GM23338 (cell line): ENCODE measurements at regions not wholly inside any gene's neighbourhood (a gene's known extent, or its start where the extent isn't known, plus 50 kb on each side); places are given as distances from the start of the nearest gene placed in this dataset.

ENCODE experiments used
- ATAC-seq: fragments of 200-7000 bp; cut with Tn5 transposase; 3 replicates; pipeline ENCODE4 v1.9.1; 2020
- DNase-seq: peaks from one replicate; pipeline ENCODE4 v3.0.0-alpha.2; 2015; ENCODE audit warnings: low spot score
- H2AFZ ChIP-seq: fragments of 200-600 bp; sonication (generic); 2 replicates; pipeline ENCODE4 v1.8.0; 2016; ENCODE audit warnings: antibody characterized with exemption, mild to moderate bottlenecking, moderate library complexity
- H3F3A ChIP-seq: fragments of 200-600 bp; sonication (generic); replicated peaks from 2 replicates; pipeline ENCODE4 v1.8.0; 2017; ENCODE audit warnings: antibody characterized with exemption, mixed run types, low read depth
- H3K27ac ChIP-seq: fragments of 200-600 bp; sonication (generic); 2 replicates; pipeline ENCODE4 v1.6.1; 2016; ENCODE audit warnings: low read depth
- H3K27me3 ChIP-seq: fragments of 200-600 bp; sonication (generic); 2 replicates; pipeline ENCODE4 v1.8.0; 2016; ENCODE audit warnings: mild to moderate bottlenecking, mixed run types, moderate library complexity; ENCODE audit not compliant: insufficient read depth
- H3K36me3 ChIP-seq: fragments of 200-600 bp; sonication (generic); 2 replicates; pipeline ENCODE4 v1.8.0; 2016; ENCODE audit warnings: mild to moderate bottlenecking; ENCODE audit not compliant: insufficient read depth
- H3K4me1 ChIP-seq: fragments of 200-600 bp; sonication (generic); 2 replicates; pipeline ENCODE4 v1.8.0; 2016; ENCODE audit warnings: mild to moderate bottlenecking, moderate library complexity; ENCODE audit not compliant: insufficient read depth
- H3K4me2 ChIP-seq: fragments of 200-600 bp; sonication (generic); 2 replicates; pipeline ENCODE4 v1.7.1; 2017; ENCODE audit warnings: mixed run types
- H3K4me3 ChIP-seq: fragments of 200-600 bp; sonication (generic); 2 replicates; pipeline ENCODE4 v1.6.1; 2016; ENCODE audit warnings: mixed run types
- H3K79me2 ChIP-seq: fragments of 200-600 bp; sonication (generic); replicated peaks from 2 replicates; pipeline ENCODE4 v1.8.0; 2017; ENCODE audit warnings: mild to moderate bottlenecking; ENCODE audit not compliant: insufficient read depth
- H3K9me2 ChIP-seq: fragments of 200-600 bp; sonication (generic); 2 replicates; pipeline ENCODE4 v1.8.0; 2017; ENCODE audit not compliant: insufficient read depth
- H4K20me1 ChIP-seq: fragments of 200-600 bp; sonication (generic); replicated peaks from 2 replicates; pipeline ENCODE4 v1.8.0; 2017; ENCODE audit warnings: mild to moderate bottlenecking; ENCODE audit not compliant: insufficient read depth
- H3K27ac Mint-ChIP-seq: 2 replicates; pipeline ENCODE4 v1.8.0; 2020; ENCODE audit warnings: inconsistent platforms, mild to moderate bottlenecking, moderate library complexity, mixed read lengths
- H3K27me3 Mint-ChIP-seq: 3 replicates; pipeline ENCODE4 v1.8.0; 2022; ENCODE audit warnings: low read depth, mild to moderate bottlenecking, moderate library complexity, mixed read lengths, inconsistent platforms; ENCODE audit not compliant: insufficient read depth, poor library complexity
- H3K36me3 Mint-ChIP-seq: 3 replicates; pipeline ENCODE4 v1.8.0; 2021; ENCODE audit warnings: low read depth, mild to moderate bottlenecking, inconsistent platforms, moderate library complexity, mixed read lengths
- H3K4me1 Mint-ChIP-seq: 3 replicates; pipeline ENCODE4 v1.8.0; 2020; ENCODE audit warnings: mild to moderate bottlenecking, inconsistent platforms, mixed read lengths
- H3K4me3 Mint-ChIP-seq: 3 replicates; pipeline ENCODE4 v1.8.0; 2021; ENCODE audit warnings: moderate library complexity, mild to moderate bottlenecking, inconsistent platforms, mixed read lengths
- H3K9me3 Mint-ChIP-seq: 3 replicates; pipeline ENCODE4 v1.8.0; 2020; ENCODE audit warnings: moderate library complexity, mild to moderate bottlenecking, inconsistent platforms, mixed read lengths
- CREB1 ChIP-seq: fragments of 250-450 bp; sonication (Bioruptor Pico); IDR thresholded peaks from 2 replicates; pipeline ENCODE4 v1.5.0; 2020; ENCODE audit warnings: low read depth, mild to moderate bottlenecking, moderate library complexity
- EZH2 ChIP-seq: fragments of 200-600 bp; sonication (generic); IDR thresholded peaks from one replicate; pipeline ENCODE4 v1.8.0; 2017; ENCODE audit warnings: antibody characterized with exemption, mild to moderate bottlenecking, low read depth; ENCODE audit not compliant: unreplicated experiment
- JUNB ChIP-seq: IDR thresholded peaks from one replicate; pipeline ENCODE4 v1.6.1; 2016; ENCODE audit warnings: antibody characterized with exemption; ENCODE audit not compliant: unreplicated experiment
- STAT1 ChIP-seq: IDR thresholded peaks from one replicate; pipeline ENCODE4 v1.6.1; 2016; ENCODE audit warnings: antibody characterized with exemption; ENCODE audit not compliant: unreplicated experiment
- ZNF114 ChIP-seq: fragments of 250-450 bp; sonication (Bioruptor Pico); IDR thresholded peaks from 2 replicates; pipeline ENCODE4 v1.5.0; 2020; ENCODE audit warnings: mild to moderate bottlenecking, moderate library complexity
- ZNF331 ChIP-seq: fragments of 250-450 bp; sonication (Bioruptor Pico); IDR thresholded peaks from 2 replicates; pipeline ENCODE4 v1.5.0; 2020; ENCODE audit warnings: low read depth, mild to moderate bottlenecking, moderate library complexity
- TF ChIP-seq, protein P1 (sequence below): fragments of 250-450 bp; sonication (Bioruptor Pico); IDR thresholded peaks from 2 replicates; pipeline ENCODE4 v1.5.0; 2020; ENCODE audit warnings: mild to moderate bottlenecking, moderate library complexity
- TF ChIP-seq, protein P2 (sequence below): IDR thresholded peaks from one replicate; pipeline ENCODE4 v1.6.1; 2018; ENCODE audit warnings: antibody characterized with exemption; ENCODE audit not compliant: unreplicated experiment
- TF ChIP-seq, protein P3 (sequence below): IDR thresholded peaks from 2 replicates; pipeline ENCODE4 v1.6.1; 2016; ENCODE audit warnings: antibody characterized with exemption
- TF ChIP-seq, protein P4 (sequence below), 2 experiments: fragments of 200-600 bp in 1 of 2; sonication (generic) in 1 of 2; conservative IDR thresholded peaks; 2 replicates each; pipeline versions ENCODE4 v1.5.1 to v1.6.1; 2016 to 2017; ENCODE audit warnings: antibody characterized with exemption in 2 of 2, low read depth in 2 of 2, mild to moderate bottlenecking in 2 of 2, moderate library complexity in 1 of 2

DNA sequence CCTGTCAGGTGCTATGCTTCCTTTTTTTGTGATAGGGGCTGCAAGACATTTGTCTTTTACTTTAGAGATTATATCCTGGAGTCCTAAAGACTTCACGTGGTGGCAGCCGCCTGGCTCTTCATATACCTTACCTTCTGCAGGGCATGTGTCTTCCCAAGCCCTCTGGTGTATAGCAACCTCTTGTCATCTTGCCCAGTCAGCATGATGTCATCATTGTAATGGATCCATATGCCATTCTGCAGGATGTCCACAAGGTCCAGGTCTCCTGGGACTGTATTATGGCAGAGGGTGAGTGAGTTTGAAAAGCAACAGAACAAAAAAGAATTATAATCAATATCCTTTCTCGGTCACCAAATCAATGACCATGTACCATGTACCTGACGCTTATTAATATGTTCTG is 82.2 kb upstream of the SCOC start:
- H3F3A ChIP-seq, result peaks cover 20% of the 10 kb centered on the region
- no peaks in the 10 kb centered on the region for H3K27me3 ChIP-seq
- 0 out of 3 replicates have a peak, but pooled peaks cover 3% of the 10 kb centered on the region for H3K4me1 Mint-ChIP-seq
- no peaks in the 10 kb centered on the region for H3K79me2 ChIP-seq
- H3K4me3 Mint-ChIP-seq, result no peak overlapping the region
- no peak overlapping the region for H3K4me2 ChIP-seq
- H3K4me3 ChIP-seq, result no peak overlapping the region
- H4K20me1 ChIP-seq, result no peaks in the 10 kb centered on the region
- peaks cover 2% of the 10 kb centered on the region for H3K27me3 Mint-ChIP-seq
- TF ChIP-seq EZH2, result no peak
- TF ChIP-seq, protein P1, sequence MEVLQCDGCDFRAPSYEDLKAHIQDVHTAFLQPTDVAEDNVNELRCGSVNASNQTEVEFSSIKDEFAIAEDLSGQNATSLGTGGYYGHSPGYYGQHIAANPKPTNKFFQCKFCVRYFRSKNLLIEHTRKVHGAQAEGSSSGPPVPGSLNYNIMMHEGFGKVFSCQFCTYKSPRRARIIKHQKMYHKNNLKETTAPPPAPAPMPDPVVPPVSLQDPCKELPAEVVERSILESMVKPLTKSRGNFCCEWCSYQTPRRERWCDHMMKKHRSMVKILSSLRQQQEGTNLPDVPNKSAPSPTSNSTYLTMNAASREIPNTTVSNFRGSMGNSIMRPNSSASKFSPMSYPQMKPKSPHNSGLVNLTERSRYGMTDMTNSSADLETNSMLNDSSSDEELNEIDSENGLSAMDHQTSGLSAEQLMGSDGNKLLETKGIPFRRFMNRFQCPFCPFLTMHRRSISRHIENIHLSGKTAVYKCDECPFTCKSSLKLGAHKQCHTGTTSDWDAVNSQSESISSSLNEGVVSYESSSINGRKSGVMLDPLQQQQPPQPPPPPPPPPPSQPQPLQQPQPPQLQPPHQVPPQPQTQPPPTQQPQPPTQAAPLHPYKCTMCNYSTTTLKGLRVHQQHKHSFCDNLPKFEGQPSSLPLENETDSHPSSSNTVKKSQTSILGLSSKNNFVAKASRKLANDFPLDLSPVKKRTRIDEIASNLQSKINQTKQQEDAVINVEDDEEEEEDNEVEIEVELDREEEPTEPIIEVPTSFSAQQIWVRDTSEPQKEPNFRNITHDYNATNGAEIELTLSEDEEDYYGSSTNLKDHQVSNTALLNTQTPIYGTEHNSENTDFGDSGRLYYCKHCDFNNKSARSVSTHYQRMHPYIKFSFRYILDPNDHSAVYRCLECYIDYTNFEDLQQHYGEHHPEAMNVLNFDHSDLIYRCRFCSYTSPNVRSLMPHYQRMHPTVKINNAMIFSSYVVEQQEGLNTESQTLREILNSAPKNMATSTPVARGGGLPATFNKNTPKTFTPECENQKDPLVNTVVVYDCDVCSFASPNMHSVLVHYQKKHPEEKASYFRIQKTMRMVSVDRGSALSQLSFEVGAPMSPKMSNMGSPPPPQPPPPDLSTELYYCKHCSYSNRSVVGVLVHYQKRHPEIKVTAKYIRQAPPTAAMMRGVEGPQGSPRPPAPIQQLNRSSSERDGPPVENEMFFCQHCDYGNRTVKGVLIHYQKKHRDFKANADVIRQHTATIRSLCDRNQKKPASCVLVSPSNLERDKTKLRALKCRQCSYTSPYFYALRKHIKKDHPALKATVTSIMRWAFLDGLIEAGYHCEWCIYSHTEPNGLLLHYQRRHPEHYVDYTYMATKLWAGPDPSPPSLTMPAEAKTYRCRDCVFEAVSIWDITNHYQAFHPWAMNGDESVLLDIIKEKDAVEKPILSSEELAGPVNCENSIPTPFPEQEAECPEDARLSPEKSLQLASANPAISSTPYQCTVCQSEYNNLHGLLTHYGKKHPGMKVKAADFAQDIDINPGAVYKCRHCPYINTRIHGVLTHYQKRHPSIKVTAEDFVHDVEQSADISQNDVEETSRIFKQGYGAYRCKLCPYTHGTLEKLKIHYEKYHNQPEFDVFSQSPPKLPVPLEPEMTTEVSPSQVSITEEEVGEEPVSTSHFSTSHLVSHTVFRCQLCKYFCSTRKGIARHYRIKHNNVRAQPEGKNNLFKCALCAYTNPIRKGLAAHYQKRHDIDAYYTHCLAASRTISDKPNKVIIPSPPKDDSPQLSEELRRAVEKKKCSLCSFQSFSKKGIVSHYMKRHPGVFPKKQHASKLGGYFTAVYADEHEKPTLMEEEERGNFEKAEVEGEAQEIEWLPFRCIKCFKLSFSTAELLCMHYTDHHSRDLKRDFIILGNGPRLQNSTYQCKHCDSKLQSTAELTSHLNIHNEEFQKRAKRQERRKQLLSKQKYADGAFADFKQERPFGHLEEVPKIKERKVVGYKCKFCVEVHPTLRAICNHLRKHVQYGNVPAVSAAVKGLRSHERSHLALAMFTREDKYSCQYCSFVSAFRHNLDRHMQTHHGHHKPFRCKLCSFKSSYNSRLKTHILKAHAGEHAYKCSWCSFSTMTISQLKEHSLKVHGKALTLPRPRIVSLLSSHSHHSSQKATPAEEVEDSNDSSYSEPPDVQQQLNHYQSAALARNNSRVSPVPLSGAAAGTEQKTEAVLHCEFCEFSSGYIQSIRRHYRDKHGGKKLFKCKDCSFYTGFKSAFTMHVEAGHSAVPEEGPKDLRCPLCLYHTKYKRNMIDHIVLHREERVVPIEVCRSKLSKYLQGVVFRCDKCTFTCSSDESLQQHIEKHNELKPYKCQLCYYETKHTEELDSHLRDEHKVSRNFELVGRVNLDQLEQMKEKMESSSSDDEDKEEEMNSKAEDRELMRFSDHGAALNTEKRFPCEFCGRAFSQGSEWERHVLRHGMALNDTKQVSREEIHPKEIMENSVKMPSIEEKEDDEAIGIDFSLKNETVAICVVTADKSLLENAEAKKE (CRISPR knock-in tag), result no peak
- TF ChIP-seq, protein P2, sequence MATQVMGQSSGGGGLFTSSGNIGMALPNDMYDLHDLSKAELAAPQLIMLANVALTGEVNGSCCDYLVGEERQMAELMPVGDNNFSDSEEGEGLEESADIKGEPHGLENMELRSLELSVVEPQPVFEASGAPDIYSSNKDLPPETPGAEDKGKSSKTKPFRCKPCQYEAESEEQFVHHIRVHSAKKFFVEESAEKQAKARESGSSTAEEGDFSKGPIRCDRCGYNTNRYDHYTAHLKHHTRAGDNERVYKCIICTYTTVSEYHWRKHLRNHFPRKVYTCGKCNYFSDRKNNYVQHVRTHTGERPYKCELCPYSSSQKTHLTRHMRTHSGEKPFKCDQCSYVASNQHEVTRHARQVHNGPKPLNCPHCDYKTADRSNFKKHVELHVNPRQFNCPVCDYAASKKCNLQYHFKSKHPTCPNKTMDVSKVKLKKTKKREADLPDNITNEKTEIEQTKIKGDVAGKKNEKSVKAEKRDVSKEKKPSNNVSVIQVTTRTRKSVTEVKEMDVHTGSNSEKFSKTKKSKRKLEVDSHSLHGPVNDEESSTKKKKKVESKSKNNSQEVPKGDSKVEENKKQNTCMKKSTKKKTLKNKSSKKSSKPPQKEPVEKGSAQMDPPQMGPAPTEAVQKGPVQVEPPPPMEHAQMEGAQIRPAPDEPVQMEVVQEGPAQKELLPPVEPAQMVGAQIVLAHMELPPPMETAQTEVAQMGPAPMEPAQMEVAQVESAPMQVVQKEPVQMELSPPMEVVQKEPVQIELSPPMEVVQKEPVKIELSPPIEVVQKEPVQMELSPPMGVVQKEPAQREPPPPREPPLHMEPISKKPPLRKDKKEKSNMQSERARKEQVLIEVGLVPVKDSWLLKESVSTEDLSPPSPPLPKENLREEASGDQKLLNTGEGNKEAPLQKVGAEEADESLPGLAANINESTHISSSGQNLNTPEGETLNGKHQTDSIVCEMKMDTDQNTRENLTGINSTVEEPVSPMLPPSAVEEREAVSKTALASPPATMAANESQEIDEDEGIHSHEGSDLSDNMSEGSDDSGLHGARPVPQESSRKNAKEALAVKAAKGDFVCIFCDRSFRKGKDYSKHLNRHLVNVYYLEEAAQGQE, result no peak
- TF ChIP-seq, protein P3, sequence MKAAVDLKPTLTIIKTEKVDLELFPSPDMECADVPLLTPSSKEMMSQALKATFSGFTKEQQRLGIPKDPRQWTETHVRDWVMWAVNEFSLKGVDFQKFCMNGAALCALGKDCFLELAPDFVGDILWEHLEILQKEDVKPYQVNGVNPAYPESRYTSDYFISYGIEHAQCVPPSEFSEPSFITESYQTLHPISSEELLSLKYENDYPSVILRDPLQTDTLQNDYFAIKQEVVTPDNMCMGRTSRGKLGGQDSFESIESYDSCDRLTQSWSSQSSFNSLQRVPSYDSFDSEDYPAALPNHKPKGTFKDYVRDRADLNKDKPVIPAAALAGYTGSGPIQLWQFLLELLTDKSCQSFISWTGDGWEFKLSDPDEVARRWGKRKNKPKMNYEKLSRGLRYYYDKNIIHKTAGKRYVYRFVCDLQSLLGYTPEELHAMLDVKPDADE, result no peak
- no peak for TF ChIP-seq ZNF331 (CRISPR knock-in tag)
- no peak for TF ChIP-seq STAT1
- TF ChIP-seq, protein P4, sequence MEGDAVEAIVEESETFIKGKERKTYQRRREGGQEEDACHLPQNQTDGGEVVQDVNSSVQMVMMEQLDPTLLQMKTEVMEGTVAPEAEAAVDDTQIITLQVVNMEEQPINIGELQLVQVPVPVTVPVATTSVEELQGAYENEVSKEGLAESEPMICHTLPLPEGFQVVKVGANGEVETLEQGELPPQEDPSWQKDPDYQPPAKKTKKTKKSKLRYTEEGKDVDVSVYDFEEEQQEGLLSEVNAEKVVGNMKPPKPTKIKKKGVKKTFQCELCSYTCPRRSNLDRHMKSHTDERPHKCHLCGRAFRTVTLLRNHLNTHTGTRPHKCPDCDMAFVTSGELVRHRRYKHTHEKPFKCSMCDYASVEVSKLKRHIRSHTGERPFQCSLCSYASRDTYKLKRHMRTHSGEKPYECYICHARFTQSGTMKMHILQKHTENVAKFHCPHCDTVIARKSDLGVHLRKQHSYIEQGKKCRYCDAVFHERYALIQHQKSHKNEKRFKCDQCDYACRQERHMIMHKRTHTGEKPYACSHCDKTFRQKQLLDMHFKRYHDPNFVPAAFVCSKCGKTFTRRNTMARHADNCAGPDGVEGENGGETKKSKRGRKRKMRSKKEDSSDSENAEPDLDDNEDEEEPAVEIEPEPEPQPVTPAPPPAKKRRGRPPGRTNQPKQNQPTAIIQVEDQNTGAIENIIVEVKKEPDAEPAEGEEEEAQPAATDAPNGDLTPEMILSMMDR (conservative IDR thresholded peaks at IDR 0.05; ENCODE audit: low read depth in 2 of 2), result no peak
- TF ChIP-seq JUNB, result no peak
- TF ChIP-seq ZNF114 (CRISPR knock-in tag), result no peak
- TF ChIP-seq CREB1, result no peak
- no peaks in the 10 kb centered on the region for H3K36me3 ChIP-seq
- H3K27ac Mint-ChIP-seq, result no peak overlapping the region
- no peak for ATAC-seq
- no peaks in the 10 kb centered on the region for H3K9me3 Mint-ChIP-seq
- no peak for DNase-seq
- H2AFZ ChIP-seq, result no peak overlapping the region
- no peak overlapping the region for H3K27ac ChIP-seq
- no peaks in the 10 kb centered on the region for H3K4me1 ChIP-seq
- 0 out of 2 replicates have a peak, but pooled peaks cover 4% of the 10 kb centered on the region for H3K9me2 ChIP-seq
- no peaks in the 10 kb centered on the region for H3K36me3 Mint-ChIP-seq
